ENCODE measurements at regions not wholly inside any gene's neighbourhood (a gene's known extent, or its start where the extent isn't known, plus 50 kb on each side); places are given as distances from the start of the nearest gene placed in this dataset.

- intact Hi-C loops (cut with DNase I; ENCODE audit: low total_unique reads), result no loop called here
- no peaks in the 10 kb centered on the region for H3K4me1 ChIP-seq
Measured at GRCh38 chr18:60174832-60175231, 197.7 kb downstream of the MC4R start.

GRCh38 chr18:60172030-60172429 lies 200.5 kb downstream of the MC4R start:
- Histone ChIP-seq H3K9me3 (no peaks in the 10 kb centered on the region), H3K27me3 (no peaks in the 10 kb centered on the region), H3K4me3 (no peak overlapping the region), H3K4me1 (no peaks in the 10 kb centered on the region), H3K36me3 (no peaks in the 10 kb centered on the region), H3K27ac (no peak overlapping the region)
- in situ Hi-C loops (cut with MboI; ENCODE audit: low pct_ligation_motif_present in 1 of 4, low pct_unique_long_range_greater_than_20kb in 1 of 4, low sequenced_read_pairs in 3 of 4), result no loop called here
- no peak for TF ChIP-seq POLR2A (IDR thresholded peaks at IDR 0.05)
- no peak for TF ChIP-seq EP300 (IDR thresholded peaks at IDR 0.05; ENCODE audit: low read depth)
- TF ChIP-seq POLR2AphosphoS5 (IDR thresholded peaks at IDR 0.05), result no peak
- TF ChIP-seq CTCF (IDR thresholded peaks at IDR 0.05), result no peak
- WGBS, 2 donors (ENCODE audit: low coverage in 1 of 2), result 74 to 77% methylated on average over 2 of the region's 2 CpGs
- no peak for DNase-seq
- intact Hi-C loops (cut with DNase I; ENCODE audit: low total_unique reads), result no loop called here

More at GRCh38 chr18:60174832-60175231, 197.7 kb downstream of the MC4R start:
- no peak overlapping the region for H3K4me3 ChIP-seq
- in situ Hi-C loops (cut with MboI; ENCODE audit: low pct_ligation_motif_present in 1 of 4, low pct_unique_long_range_greater_than_20kb in 1 of 4, low sequenced_read_pairs in 3 of 4), result loop anchor here in 1 of 4 donors (25.0 kb wide), 1 partner anchor 88 kb away; no protein-coding TSS in a partner anchor
- no peak for DNase-seq
- no peak for TF ChIP-seq POLR2AphosphoS5 (IDR thresholded peaks at IDR 0.05)
- TF ChIP-seq POLR2A (IDR thresholded peaks at IDR 0.05), result no peak
- TF ChIP-seq CTCF (IDR thresholded peaks at IDR 0.05), result no peak
- no peak for TF ChIP-seq EP300 (IDR thresholded peaks at IDR 0.05; ENCODE audit: low read depth)
- no peaks in the 10 kb centered on the region for H3K9me3 ChIP-seq
- no peaks in the 10 kb centered on the region for H3K27me3 ChIP-seq
- H3K36me3 ChIP-seq, result no peaks in the 10 kb centered on the region
- no peak overlapping the region for H3K27ac ChIP-seq
- 50 to 73% methylated on average over 2 of the region's 2 CpGs for WGBS, 2 donors (ENCODE audit: low coverage in 1 of 2)

- no peak overlapping the region for H3K27ac ChIP-seq
- no peak for TF ChIP-seq CTCF (IDR thresholded peaks at IDR 0.05)
- no peak for TF ChIP-seq POLR2AphosphoS5 (IDR thresholded peaks at IDR 0.05)
- TF ChIP-seq EP300 (IDR thresholded peaks at IDR 0.05; ENCODE audit: low read depth), result no peak
- TF ChIP-seq POLR2A (IDR thresholded peaks at IDR 0.05), result no peak
- H3K36me3 ChIP-seq, result no peaks in the 10 kb centered on the region
- no peak overlapping the region for H3K4me3 ChIP-seq
- 74 to 84% methylated on average over 4 to 5 of the region's 5 CpGs for WGBS, 2 donors (ENCODE audit: low coverage in 1 of 2)
- no peak for DNase-seq
- no peaks in the 10 kb centered on the region for H3K27me3 ChIP-seq
- H3K4me1 ChIP-seq, result no peaks in the 10 kb centered on the region
- in situ Hi-C loops (cut with MboI; ENCODE audit: low pct_ligation_motif_present in 1 of 4, low pct_unique_long_range_greater_than_20kb in 1 of 4, low sequenced_read_pairs in 3 of 4), result no loop called here
- intact Hi-C loops (cut with DNase I; ENCODE audit: low total_unique reads), result no loop called here
- H3K9me3 ChIP-seq, result no peaks in the 10 kb centered on the region
Measured at GRCh38 chr18:60163622-60164021, 209.0 kb downstream of the MC4R start.

- Histone ChIP-seq H3K36me3 (no peaks in the 10 kb centered on the region), H3K4me3 (no peak overlapping the region), H3K9me3 (no peaks in the 10 kb centered on the region), H3K4me1 (no peaks in the 10 kb centered on the region), H3K27ac (no peak overlapping the region), H3K27me3 (no peaks in the 10 kb centered on the region)
- intact Hi-C loops (cut with DNase I; ENCODE audit: low total_unique reads) (no loop called here), in situ Hi-C loops (cut with MboI; ENCODE audit: low pct_ligation_motif_present in 1 of 4, low pct_unique_long_range_greater_than_20kb in 1 of 4, low sequenced_read_pairs in 3 of 4) (no loop called here)
- no peak for TF ChIP-seq EP300 (IDR thresholded peaks at IDR 0.05; ENCODE audit: low read depth)
- no peak for TF ChIP-seq POLR2AphosphoS5 (IDR thresholded peaks at IDR 0.05)
- DNase-seq, result no peak
Measured at GRCh38 chr18:60162388-60162787, 210.2 kb downstream of the MC4R start.

GRCh38 chr18:60157810-60158209 lies 214.8 kb downstream of the MC4R start:
- intact Hi-C loops (cut with DNase I; ENCODE audit: low total_unique reads) (no loop called here), in situ Hi-C loops (cut with MboI; ENCODE audit: low pct_ligation_motif_present in 1 of 4, low pct_unique_long_range_greater_than_20kb in 1 of 4, low sequenced_read_pairs in 3 of 4) (no loop called here)
- Histone ChIP-seq H3K27ac (no peak overlapping the region), H3K4me3 (no peak overlapping the region), H3K9me3 (no peaks in the 10 kb centered on the region), H3K4me1 (no peaks in the 10 kb centered on the region), H3K27me3 (no peaks in the 10 kb centered on the region), H3K36me3 (no peaks in the 10 kb centered on the region)
- TF ChIP-seq CTCF (IDR thresholded peaks at IDR 0.05) (no peak), POLR2AphosphoS5 (IDR thresholded peaks at IDR 0.05) (no peak), EP300 (IDR thresholded peaks at IDR 0.05; ENCODE audit: low read depth) (no peak), POLR2A (IDR thresholded peaks at IDR 0.05) (no peak)
- WGBS, 2 donors (ENCODE audit: low coverage in 1 of 2), result 60 to 74% methylated on average over 1 to 3 of the region's 3 CpGs
- DNase-seq, result no peak
